ENCODE measurements at regions not wholly inside any gene's neighbourhood (a gene's known extent, or its start where the extent isn't known, plus 50 kb on each side); places are given as distances from the start of the nearest gene placed in this dataset.

- Histone ChIP-seq H3K9me3 (replicated peaks; ENCODE audit: control insufficient read depth, insufficient read depth, low read length) (peaks cover 2% of the 10 kb centered on the region), H3K27me3 (ENCODE audit: control insufficient read depth in 2 of 2, insufficient read depth in 2 of 2, low read length in 2 of 2) (no peaks in the 10 kb centered on the region), H3K79me2 (ENCODE audit: control insufficient read depth, insufficient read depth, low read length) (no peaks in the 10 kb centered on the region), H3K4me2 (ENCODE audit: insufficient read depth, low read length) (no peak overlapping the region), H3K9ac (replicated peaks; ENCODE audit: extremely low read depth, insufficient read depth, low read length) (no peak overlapping the region), H4K20me1 (replicated peaks; ENCODE audit: control insufficient read depth, extremely low read depth, insufficient read depth, low read length) (no peaks in the 10 kb centered on the region), H3K9me1 (replicated peaks; ENCODE audit: control insufficient read depth, extremely low read depth, insufficient read depth, low read length) (no peaks in the 10 kb centered on the region), H3K27ac (ENCODE audit: insufficient read depth, low read depth, low read length) (no peak overlapping the region), H3K36me3 (ENCODE audit: control insufficient read depth in 2 of 2, extremely low read depth in 1 of 2, insufficient read depth in 2 of 2, low read length in 2 of 2) (no peaks in the 10 kb centered on the region), H2AFZ (ENCODE audit: low read depth, low read length) (no peak overlapping the region), H3K4me3 (replicated peaks in 1 of 3; ENCODE audit: insufficient read depth in 1 of 3, low read depth in 1 of 3, low read length in 3 of 3) (no peak overlapping the region), H3K4me1 (ENCODE audit: control insufficient read depth, extremely low read depth, insufficient read depth, low read length) (no peaks in the 10 kb centered on the region)
- no TSS peak for BruUV-seq (replicated peaks)
- ChIA-PET POLR2A (no interaction called here), CTCF (interaction anchor here (1.2 kb wide), 1 partner anchor 16 kb away, joined by 3 read pairs; no protein-coding TSS in a partner anchor)
- dilution Hi-C loops (cut with MboI; ENCODE audit: extremely low pct_ligation_motif_present, low sequenced_read_pairs) = no loop called here
- DNase-seq (ENCODE audit: low read depth, low spot score) = no peak
- intact Hi-C loops (cut with micrococcal nuclease) = no loop called here
- FAIRE-seq = no peak
- TF ChIP-seq POLR2A (IDR thresholded peaks at IDR 0.05; ENCODE audit: low read depth, low read length) = no peak
- TF ChIP-seq GATA2 (IDR thresholded peaks at IDR 0.05; ENCODE audit: insufficient read depth, insufficient read length, low read depth, low read length) = no peak
- TF ChIP-seq EZH2 (IDR thresholded peaks at IDR 0.05; ENCODE audit: borderline replicate concordance, low read depth, low read length, severe bottlenecking) = no peak
- TF ChIP-seq POLR2AphosphoS5 (IDR thresholded peaks at IDR 0.05; ENCODE audit: insufficient read depth, low read depth, low read length) = no peak
- TF ChIP-seq MAX (IDR thresholded peaks at IDR 0.05; ENCODE audit: insufficient read depth, insufficient read length) = no peak
- no peak for TF ChIP-seq FOS (IDR thresholded peaks at IDR 0.05; ENCODE audit: borderline replicate concordance, insufficient read depth, low read length)
- TF ChIP-seq MYC (IDR thresholded peaks at IDR 0.05; ENCODE audit: low read depth, low read length) = no peak
- no peak for TF ChIP-seq JUN (IDR thresholded peaks at IDR 0.05; ENCODE audit: borderline replicate concordance, insufficient read depth, insufficient read length, low read depth)
- no peak for TF ChIP-seq CTCF (IDR thresholded peaks at IDR 0.05; ENCODE audit: extremely low read depth in 1 of 2, insufficient read depth in 1 of 2, low read depth in 1 of 2, low read length in 2 of 2)
Observed at GRCh38 chr13:22562116-22562515, 618.7 kb upstream of the SGCG start.

Data from endothelial cell of umbilical vein (primary cell).